Upper lobe of left lung (tissue), 6 donors: ENCODE measurements at regions not wholly inside any gene's neighbourhood (a gene's known extent, or its start where the extent isn't known, plus 50 kb on each side); places are given as distances from the start of the nearest gene placed in this dataset.

ENCODE experiments used
- ATAC-seq, 2 donors: fragments of 200-7000 bp; cut with Tn5 transposase; one replicate each; pipeline ENCODE4 v1.9.1; 2022; ENCODE audit warnings: mild to moderate bottlenecking in 2 of 2, moderate library complexity in 2 of 2; ENCODE audit not compliant: low FRiP score in 2 of 2
- DNase-seq, 2 donors: peaks; one replicate each; pipeline ENCODE4 v3.0.0-alpha.2; 2019 to 2020
- H3K27ac ChIP-seq, 4 donors: fragments of 200-600 bp; sonication (generic); one replicate each; pipeline ENCODE4 v1.5.1; 2016 to 2019
- H3K27me3 ChIP-seq, 4 donors: fragments of 200-600 bp; sonication (generic); one replicate each; pipeline ENCODE4 v1.5.1; 2017 to 2019
- H3K36me3 ChIP-seq, 4 donors: fragments of 200-600 bp; sonication (generic); one replicate each; pipeline ENCODE4 v1.5.1; 2016 to 2019
- H3K4me1 ChIP-seq, 4 donors: fragments of 200-600 bp; sonication (generic); one replicate each; pipeline ENCODE4 v1.5.1; 2018 to 2019
- H3K4me3 ChIP-seq, 4 donors: fragments of 200-600 bp; sonication (generic); one replicate each; pipeline ENCODE4 v1.5.1; 2017 to 2019; ENCODE audit warnings: mild to moderate bottlenecking in 2 of 4, moderate library complexity in 1 of 4
- H3K9me3 ChIP-seq, 4 donors: fragments of 200-600 bp; sonication (generic); one replicate each; pipeline ENCODE4 v1.5.1; 2018 to 2019
- CTCF ChIP-seq, 6 experiments: fragments of 450-650 bp in 4 of 6; fragments of 200-600 bp in 2 of 6; sonication (generic) in 2 of 6; IDR thresholded peaks; one replicate each; pipeline ENCODE4 v1.5.1; 2016 to 2019; ENCODE audit warnings: antibody characterized with exemption in 6 of 6
- EP300 ChIP-seq, 4 donors: sonication (generic); formaldehyde crosslinking; IDR thresholded peaks; one replicate each; pipeline ENCODE4 v1.5.1; 2017; ENCODE audit warnings: antibody characterized with exemption in 4 of 4, control low read depth in 2 of 4
- POLR2A ChIP-seq, 4 donors: fragments of 450-650 bp; IDR thresholded peaks; one replicate each; pipeline ENCODE4 v1.5.1; 2016 to 2017; ENCODE audit warnings: antibody characterized with exemption in 4 of 4, mild to moderate bottlenecking in 2 of 4
- POLR2AphosphoS5 ChIP-seq, 2 donors: sonication (generic); formaldehyde crosslinking; IDR thresholded peaks; one replicate each; pipeline ENCODE4 v1.5.1; 2017; ENCODE audit warnings: antibody characterized with exemption in 2 of 2
- WGBS, 2 donors: methylation state at CpG; one replicate each; pipeline ENCODE4 v1.1.5; 2017 to 2018; 5-methylcytosine and 5-hydroxymethylcytosine counted together
- donor health status: DM: no; HTN: no; CAD: no; lungs with moderate emphysema.
- donor health status: DM: no; HTN: yes; CAD: no; lungs with severe emphysema.

GRCh38 chr7:41003611-41003940, 699.3 kb downstream of the INHBA start:
- DNase-seq (no peak), ATAC-seq (no peak)
- 77 to 82% methylated on average over 2 of the region's 2 CpGs for WGBS, 2 donors
- Histone ChIP-seq H3K27me3 (no peaks in the 10 kb centered on the region), H3K27ac (no peak overlapping the region), H3K36me3 (no peaks in the 10 kb centered on the region), H3K4me3 (no peak overlapping the region), H3K4me1 (peaks cover 5 to 6% (median 5%) of the 10 kb centered on the region in 4 donors), H3K9me3 (no peaks in the 10 kb centered on the region)
- TF ChIP-seq POLR2A (IDR thresholded peaks at IDR 0.05) (no peak), CTCF (IDR thresholded peaks at IDR 0.05) (no peak), EP300 (IDR thresholded peaks at IDR 0.05) (no peak), POLR2AphosphoS5 (IDR thresholded peaks at IDR 0.05) (no peak)

- ATAC-seq (no peak), DNase-seq (peak in 1 of 2 donors; percentile 60)
- H3K4me1 ChIP-seq, result peaks cover 5 to 6% (median 5%) of the 10 kb centered on the region in 4 donors
- TF ChIP-seq CTCF (IDR thresholded peaks at IDR 0.05) (peak; percentile 22 to 61 (median 56)), POLR2A (IDR thresholded peaks at IDR 0.05) (no peak), EP300 (IDR thresholded peaks at IDR 0.05) (no peak), POLR2AphosphoS5 (IDR thresholded peaks at IDR 0.05) (no peak)
- no peaks in the 10 kb centered on the region for H3K36me3 ChIP-seq
- no peaks in the 10 kb centered on the region for H3K9me3 ChIP-seq
- no peak overlapping the region for H3K4me3 ChIP-seq
- 67 to 70% methylated on average over 9 of the region's 9 CpGs for WGBS, 2 donors
- no peaks in the 10 kb centered on the region for H3K27me3 ChIP-seq
- no peak overlapping the region for H3K27ac ChIP-seq
Measured at GRCh38 chr7:41002741-41003610, 699.9 kb downstream of the INHBA start.

GRCh38 chr7:41000042-41000441, 702.8 kb downstream of the INHBA start:
- TF ChIP-seq CTCF (IDR thresholded peaks at IDR 0.05) (no peak), POLR2AphosphoS5 (IDR thresholded peaks at IDR 0.05) (no peak), POLR2A (IDR thresholded peaks at IDR 0.05) (no peak), EP300 (IDR thresholded peaks at IDR 0.05) (no peak)
- Histone ChIP-seq H3K27ac (no peak overlapping the region), H3K4me1 (no peaks in the 10 kb centered on the region), H3K4me3 (no peak overlapping the region), H3K9me3 (no peaks in the 10 kb centered on the region), H3K36me3 (no peaks in the 10 kb centered on the region), H3K27me3 (no peaks in the 10 kb centered on the region)
- no peak for ATAC-seq
- 90 to 97% methylated on average over 5 of the region's 5 CpGs for WGBS, 2 donors
- no peak for DNase-seq

GRCh38 chr7:40996233-40996677, 706.6 kb downstream of the INHBA start:
- WGBS, 2 donors, result 70 to 72% methylated on average over 5 of the region's 5 CpGs
- H3K4me1 ChIP-seq, result no peaks in the 10 kb centered on the region
- no peak for ATAC-seq
- H3K36me3 ChIP-seq, result no peaks in the 10 kb centered on the region
- H3K27me3 ChIP-seq, result no peaks in the 10 kb centered on the region
- H3K9me3 ChIP-seq, result no peaks in the 10 kb centered on the region
- no peak overlapping the region for H3K27ac ChIP-seq
- DNase-seq, result no peak
- TF ChIP-seq POLR2AphosphoS5 (IDR thresholded peaks at IDR 0.05) (no peak), EP300 (IDR thresholded peaks at IDR 0.05) (no peak)
- no peak overlapping the region for H3K4me3 ChIP-seq

GRCh38 chr7:40990841-40991240, 712.0 kb downstream of the INHBA start:
- TF ChIP-seq CTCF (IDR thresholded peaks at IDR 0.05) (no peak), EP300 (IDR thresholded peaks at IDR 0.05) (no peak), POLR2AphosphoS5 (IDR thresholded peaks at IDR 0.05) (no peak), POLR2A (IDR thresholded peaks at IDR 0.05) (no peak)
- Histone ChIP-seq H3K27ac (no peak overlapping the region), H3K27me3 (no peaks in the 10 kb centered on the region), H3K4me1 (no peaks in the 10 kb centered on the region), H3K4me3 (no peak overlapping the region), H3K9me3 (no peaks in the 10 kb centered on the region), H3K36me3 (no peaks in the 10 kb centered on the region)
- DNase-seq, result no peak
- ATAC-seq, result peak in 1 of 2 donors; percentile 29
- 98 to 100% methylated on average over 3 of the region's 3 CpGs for WGBS, 2 donors
